Ishikawa (cell line): ENCODE measurements at regions not wholly inside any gene's neighbourhood (a gene's known extent, or its start where the extent isn't known, plus 50 kb on each side); places are given as distances from the start of the nearest gene placed in this dataset.

ENCODE experiments used
- CEBPB ChIP-seq: IDR thresholded peaks from 2 replicates; pipeline ENCODE4 v1.6.1; 2012
- CREB1 ChIP-seq: IDR thresholded peaks from 2 replicates; pipeline ENCODE4 v1.6.1; 2012; ENCODE audit warnings: low read depth
- EGR1 ChIP-seq: IDR thresholded peaks from 2 replicates; pipeline ENCODE4 v1.6.1; 2012
- EP300 ChIP-seq: IDR thresholded peaks from 2 replicates; pipeline ENCODE4 v1.6.1; 2012; ENCODE audit warnings: borderline replicate concordance
- FOXM1 ChIP-seq: IDR thresholded peaks from 2 replicates; pipeline ENCODE4 v1.6.1; 2012; ENCODE audit warnings: low read depth, borderline replicate concordance
- MAX ChIP-seq: IDR thresholded peaks from 2 replicates; pipeline ENCODE4 v1.6.1; 2012
- NFIC ChIP-seq: IDR thresholded peaks from 2 replicates; pipeline ENCODE4 v1.6.1; 2012
- RAD21 ChIP-seq: IDR thresholded peaks from 2 replicates; pipeline ENCODE4 v1.6.1; 2012; ENCODE audit warnings: low read depth
- TAF1 ChIP-seq: IDR thresholded peaks from 2 replicates; pipeline ENCODE4 v1.6.1; 2012; ENCODE audit warnings: low read depth, mild to moderate bottlenecking
- TCF12 ChIP-seq: IDR thresholded peaks from 2 replicates; pipeline ENCODE4 v1.6.1; 2012; ENCODE audit warnings: low read depth
- TEAD4 ChIP-seq: IDR thresholded peaks from 2 replicates; pipeline ENCODE4 v1.6.1; 2012
- USF1 ChIP-seq: IDR thresholded peaks from 2 replicates; pipeline ENCODE4 v1.6.1; 2012
- YY1 ChIP-seq: IDR thresholded peaks from 2 replicates; pipeline ENCODE4 v1.6.1; 2012; ENCODE audit warnings: low read depth
- ZBTB7A ChIP-seq: IDR thresholded peaks from 2 replicates; pipeline ENCODE4 v1.6.1; 2012; ENCODE audit warnings: low read depth
- TF ChIP-seq, protein P1 (sequence below): IDR thresholded peaks from 2 replicates; pipeline ENCODE4 v1.6.1; 2012; ENCODE audit warnings: low read depth, mild to moderate bottlenecking

GRCh38 chr9:87111010-87111409 is 163.7 kb upstream of the GAS1 start:
- TF ChIP-seq RAD21 (no peak), CREB1 (no peak), TCF12 (no peak), NFIC (no peak), ZBTB7A (no peak), CEBPB (no peak), FOXM1 (no peak), USF1 (no peak), EP300 (no peak), EGR1 (no peak), TEAD4 (no peak), TAF1 (no peak), YY1 (no peak), MAX (no peak)
- TF ChIP-seq, protein P1, sequence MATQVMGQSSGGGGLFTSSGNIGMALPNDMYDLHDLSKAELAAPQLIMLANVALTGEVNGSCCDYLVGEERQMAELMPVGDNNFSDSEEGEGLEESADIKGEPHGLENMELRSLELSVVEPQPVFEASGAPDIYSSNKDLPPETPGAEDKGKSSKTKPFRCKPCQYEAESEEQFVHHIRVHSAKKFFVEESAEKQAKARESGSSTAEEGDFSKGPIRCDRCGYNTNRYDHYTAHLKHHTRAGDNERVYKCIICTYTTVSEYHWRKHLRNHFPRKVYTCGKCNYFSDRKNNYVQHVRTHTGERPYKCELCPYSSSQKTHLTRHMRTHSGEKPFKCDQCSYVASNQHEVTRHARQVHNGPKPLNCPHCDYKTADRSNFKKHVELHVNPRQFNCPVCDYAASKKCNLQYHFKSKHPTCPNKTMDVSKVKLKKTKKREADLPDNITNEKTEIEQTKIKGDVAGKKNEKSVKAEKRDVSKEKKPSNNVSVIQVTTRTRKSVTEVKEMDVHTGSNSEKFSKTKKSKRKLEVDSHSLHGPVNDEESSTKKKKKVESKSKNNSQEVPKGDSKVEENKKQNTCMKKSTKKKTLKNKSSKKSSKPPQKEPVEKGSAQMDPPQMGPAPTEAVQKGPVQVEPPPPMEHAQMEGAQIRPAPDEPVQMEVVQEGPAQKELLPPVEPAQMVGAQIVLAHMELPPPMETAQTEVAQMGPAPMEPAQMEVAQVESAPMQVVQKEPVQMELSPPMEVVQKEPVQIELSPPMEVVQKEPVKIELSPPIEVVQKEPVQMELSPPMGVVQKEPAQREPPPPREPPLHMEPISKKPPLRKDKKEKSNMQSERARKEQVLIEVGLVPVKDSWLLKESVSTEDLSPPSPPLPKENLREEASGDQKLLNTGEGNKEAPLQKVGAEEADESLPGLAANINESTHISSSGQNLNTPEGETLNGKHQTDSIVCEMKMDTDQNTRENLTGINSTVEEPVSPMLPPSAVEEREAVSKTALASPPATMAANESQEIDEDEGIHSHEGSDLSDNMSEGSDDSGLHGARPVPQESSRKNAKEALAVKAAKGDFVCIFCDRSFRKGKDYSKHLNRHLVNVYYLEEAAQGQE, result no peak

DNA sequence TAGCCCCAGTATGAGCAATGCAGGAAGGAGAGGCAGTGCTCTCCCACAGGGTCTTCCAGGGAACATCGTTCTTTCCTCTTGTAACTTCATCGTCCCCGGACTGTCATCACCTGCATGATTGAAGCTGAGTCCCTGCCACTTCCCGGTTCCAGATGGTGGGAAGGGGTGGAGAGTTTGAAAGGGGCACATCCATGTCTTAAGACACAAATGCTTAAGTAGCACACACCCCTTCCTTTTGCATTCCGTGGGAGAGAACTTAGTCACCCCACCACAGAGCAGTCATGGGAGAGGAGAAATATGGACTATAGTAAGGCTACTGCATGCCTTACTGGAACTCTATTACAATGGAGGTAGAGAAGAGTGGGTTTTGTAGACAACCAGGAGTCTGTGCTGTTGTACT is 165.3 kb upstream of the GAS1 start:
- TF ChIP-seq MAX (no peak), TCF12 (no peak), ZBTB7A (no peak), YY1 (no peak), EGR1 (no peak), NFIC (no peak), EP300 (no peak), TEAD4 (no peak), USF1 (no peak), RAD21 (no peak), TAF1 (no peak)
- TF ChIP-seq, protein P1, result no peak

- no peak for TF ChIP-seq CREB1
- no peak for TF ChIP-seq YY1
- no peak for TF ChIP-seq NFIC
- TF ChIP-seq MAX, result no peak
- no peak for TF ChIP-seq EP300
- TF ChIP-seq EGR1, result no peak
- TF ChIP-seq TCF12, result no peak
- no peak for TF ChIP-seq USF1
- TF ChIP-seq TAF1, result no peak
- TF ChIP-seq TEAD4, result no peak
- no peak for TF ChIP-seq RAD21
- TF ChIP-seq, protein P1, result no peak
- TF ChIP-seq ZBTB7A, result no peak
- no peak for TF ChIP-seq FOXM1
- TF ChIP-seq CEBPB, result no peak
These were observed 166.6 kb upstream of the GAS1 start for GRCh38 chr9:87113874-87114273.

- TF ChIP-seq CEBPB, result no peak
- TF ChIP-seq, protein P1, result no peak
- no peak for TF ChIP-seq ZBTB7A
- no peak for TF ChIP-seq TEAD4
- TF ChIP-seq MAX, result no peak
- TF ChIP-seq TCF12, result no peak
- no peak for TF ChIP-seq EGR1
- TF ChIP-seq YY1, result no peak
- no peak for TF ChIP-seq TAF1
- TF ChIP-seq CREB1, result no peak
- no peak for TF ChIP-seq NFIC
- no peak for TF ChIP-seq EP300
- TF ChIP-seq USF1, result no peak
- no peak for TF ChIP-seq RAD21
- TF ChIP-seq FOXM1, result no peak
These were observed 168.5 kb upstream of the GAS1 start for GRCh38 chr9:87115785-87116184.
